Endothelial cell of umbilical vein (primary cell): ENCODE measurements at regions not wholly inside any gene's neighbourhood (a gene's known extent, or its start where the extent isn't known, plus 50 kb on each side); places are given as distances from the start of the nearest gene placed in this dataset.

Experiments
- MAX ChIP-seq: IDR thresholded peaks from 2 replicates; pipeline ENCODE4 v1.6.1; 2011; ENCODE audit not compliant: insufficient read depth, insufficient read length
- MYC ChIP-seq: IDR thresholded peaks from one replicate; pipeline ENCODE4 v1.6.1; 2011; ENCODE audit warnings: mild to moderate bottlenecking, low read depth, low read length
- POLR2A ChIP-seq: IDR thresholded peaks from 2 replicates; pipeline ENCODE4 v1.6.1; 2012; ENCODE audit warnings: low read depth, mild to moderate bottlenecking, control low read depth, low read length
- TF ChIP-seq, protein P1 (sequence below), 2 donors: IDR thresholded peaks; 1 replicate in 1 of 2; 2 replicates in 1 of 2; pipeline ENCODE4 v1.5.1; 2011; ENCODE audit warnings: low read length in 2 of 2, mild to moderate bottlenecking in 2 of 2, moderate library complexity in 2 of 2, control low read depth in 1 of 2, inconsistent platforms in 1 of 2, low read depth in 1 of 2; ENCODE audit not compliant: insufficient read depth in 1 of 2; ENCODE audit errors: extremely low read depth in 1 of 2

DNA sequence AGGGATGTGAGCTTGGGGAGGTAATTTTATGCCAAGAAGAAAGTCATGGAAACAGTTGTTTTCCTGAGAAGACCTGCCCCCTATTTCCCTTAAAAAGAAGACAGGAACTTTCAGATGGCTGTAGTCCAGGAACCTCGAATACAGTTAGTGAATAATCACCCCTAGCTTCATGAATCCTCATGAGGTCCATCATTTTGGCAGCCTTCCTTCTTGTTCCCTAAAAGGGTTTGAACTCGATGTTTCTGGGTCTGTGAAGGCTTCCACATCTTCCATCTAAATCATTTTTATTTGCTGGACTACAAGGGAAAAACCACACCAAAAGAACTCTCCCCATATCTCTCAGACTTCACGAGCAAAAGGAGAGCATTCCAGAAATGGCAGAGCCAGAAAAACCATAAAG is 290.8 kb downstream of the SLC4A3 start:
- no peak for TF ChIP-seq POLR2A
- no peak for TF ChIP-seq MAX
- TF ChIP-seq, protein P1, sequence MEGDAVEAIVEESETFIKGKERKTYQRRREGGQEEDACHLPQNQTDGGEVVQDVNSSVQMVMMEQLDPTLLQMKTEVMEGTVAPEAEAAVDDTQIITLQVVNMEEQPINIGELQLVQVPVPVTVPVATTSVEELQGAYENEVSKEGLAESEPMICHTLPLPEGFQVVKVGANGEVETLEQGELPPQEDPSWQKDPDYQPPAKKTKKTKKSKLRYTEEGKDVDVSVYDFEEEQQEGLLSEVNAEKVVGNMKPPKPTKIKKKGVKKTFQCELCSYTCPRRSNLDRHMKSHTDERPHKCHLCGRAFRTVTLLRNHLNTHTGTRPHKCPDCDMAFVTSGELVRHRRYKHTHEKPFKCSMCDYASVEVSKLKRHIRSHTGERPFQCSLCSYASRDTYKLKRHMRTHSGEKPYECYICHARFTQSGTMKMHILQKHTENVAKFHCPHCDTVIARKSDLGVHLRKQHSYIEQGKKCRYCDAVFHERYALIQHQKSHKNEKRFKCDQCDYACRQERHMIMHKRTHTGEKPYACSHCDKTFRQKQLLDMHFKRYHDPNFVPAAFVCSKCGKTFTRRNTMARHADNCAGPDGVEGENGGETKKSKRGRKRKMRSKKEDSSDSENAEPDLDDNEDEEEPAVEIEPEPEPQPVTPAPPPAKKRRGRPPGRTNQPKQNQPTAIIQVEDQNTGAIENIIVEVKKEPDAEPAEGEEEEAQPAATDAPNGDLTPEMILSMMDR (IDR thresholded peaks at IDR 0.05; ENCODE audit: extremely low read depth in 1 of 2, insufficient read depth in 1 of 2, low read depth in 1 of 2, low read length in 2 of 2): no peak
- no peak for TF ChIP-seq MYC
